GM23338 (cell line): ENCODE measurements at regions not wholly inside any gene's neighbourhood (a gene's known extent, or its start where the extent isn't known, plus 50 kb on each side); places are given as distances from the start of the nearest gene placed in this dataset.

Experiments
- ATAC-seq: fragments of 200-7000 bp; cut with Tn5 transposase; 3 replicates; pipeline ENCODE4 v1.9.1; 2020
- DNase-seq: peaks from one replicate; pipeline ENCODE4 v3.0.0-alpha.2; 2015; ENCODE audit warnings: low spot score
- H2AFZ ChIP-seq: fragments of 200-600 bp; sonication (generic); 2 replicates; pipeline ENCODE4 v1.8.0; 2016; ENCODE audit warnings: antibody characterized with exemption, mild to moderate bottlenecking, moderate library complexity
- H3F3A ChIP-seq: fragments of 200-600 bp; sonication (generic); replicated peaks from 2 replicates; pipeline ENCODE4 v1.8.0; 2017; ENCODE audit warnings: antibody characterized with exemption, mixed run types, low read depth
- H3K27ac ChIP-seq: fragments of 200-600 bp; sonication (generic); 2 replicates; pipeline ENCODE4 v1.6.1; 2016; ENCODE audit warnings: low read depth
- H3K27me3 ChIP-seq: fragments of 200-600 bp; sonication (generic); 2 replicates; pipeline ENCODE4 v1.8.0; 2016; ENCODE audit warnings: mild to moderate bottlenecking, mixed run types, moderate library complexity; ENCODE audit not compliant: insufficient read depth
- H3K36me3 ChIP-seq: fragments of 200-600 bp; sonication (generic); 2 replicates; pipeline ENCODE4 v1.8.0; 2016; ENCODE audit warnings: mild to moderate bottlenecking; ENCODE audit not compliant: insufficient read depth
- H3K4me1 ChIP-seq: fragments of 200-600 bp; sonication (generic); 2 replicates; pipeline ENCODE4 v1.8.0; 2016; ENCODE audit warnings: mild to moderate bottlenecking, moderate library complexity; ENCODE audit not compliant: insufficient read depth
- H3K4me2 ChIP-seq: fragments of 200-600 bp; sonication (generic); 2 replicates; pipeline ENCODE4 v1.7.1; 2017; ENCODE audit warnings: mixed run types
- H3K4me3 ChIP-seq: fragments of 200-600 bp; sonication (generic); 2 replicates; pipeline ENCODE4 v1.6.1; 2016; ENCODE audit warnings: mixed run types
- H3K79me2 ChIP-seq: fragments of 200-600 bp; sonication (generic); replicated peaks from 2 replicates; pipeline ENCODE4 v1.8.0; 2017; ENCODE audit warnings: mild to moderate bottlenecking; ENCODE audit not compliant: insufficient read depth
- H3K9me2 ChIP-seq: fragments of 200-600 bp; sonication (generic); 2 replicates; pipeline ENCODE4 v1.8.0; 2017; ENCODE audit not compliant: insufficient read depth
- H4K20me1 ChIP-seq: fragments of 200-600 bp; sonication (generic); replicated peaks from 2 replicates; pipeline ENCODE4 v1.8.0; 2017; ENCODE audit warnings: mild to moderate bottlenecking; ENCODE audit not compliant: insufficient read depth
- H3K27ac Mint-ChIP-seq: 2 replicates; pipeline ENCODE4 v1.8.0; 2020; ENCODE audit warnings: inconsistent platforms, mild to moderate bottlenecking, moderate library complexity, mixed read lengths
- H3K27me3 Mint-ChIP-seq: 3 replicates; pipeline ENCODE4 v1.8.0; 2022; ENCODE audit warnings: low read depth, mild to moderate bottlenecking, moderate library complexity, mixed read lengths, inconsistent platforms; ENCODE audit not compliant: insufficient read depth, poor library complexity
- H3K36me3 Mint-ChIP-seq: 3 replicates; pipeline ENCODE4 v1.8.0; 2021; ENCODE audit warnings: low read depth, mild to moderate bottlenecking, inconsistent platforms, moderate library complexity, mixed read lengths
- H3K4me1 Mint-ChIP-seq: 3 replicates; pipeline ENCODE4 v1.8.0; 2020; ENCODE audit warnings: mild to moderate bottlenecking, inconsistent platforms, mixed read lengths
- H3K4me3 Mint-ChIP-seq: 3 replicates; pipeline ENCODE4 v1.8.0; 2021; ENCODE audit warnings: moderate library complexity, mild to moderate bottlenecking, inconsistent platforms, mixed read lengths
- H3K9me3 Mint-ChIP-seq: 3 replicates; pipeline ENCODE4 v1.8.0; 2020; ENCODE audit warnings: moderate library complexity, mild to moderate bottlenecking, inconsistent platforms, mixed read lengths
- CTCF ChIP-seq, 2 experiments: fragments of 200-600 bp in 1 of 2; sonication (generic) in 1 of 2; conservative IDR thresholded peaks; 2 replicates each; pipeline versions ENCODE4 v1.5.1 to v1.6.1; 2016 to 2017; ENCODE audit warnings: antibody characterized with exemption in 2 of 2, low read depth in 2 of 2, mild to moderate bottlenecking in 2 of 2, moderate library complexity in 1 of 2
- JUNB ChIP-seq: IDR thresholded peaks from one replicate; pipeline ENCODE4 v1.6.1; 2016; ENCODE audit warnings: antibody characterized with exemption; ENCODE audit not compliant: unreplicated experiment
- POLR2AphosphoS5 ChIP-seq: IDR thresholded peaks from 2 replicates; pipeline ENCODE4 v1.6.1; 2016; ENCODE audit warnings: antibody characterized with exemption, low read depth
- REST ChIP-seq: IDR thresholded peaks from one replicate; pipeline ENCODE4 v1.6.1; 2018; ENCODE audit warnings: antibody characterized with exemption; ENCODE audit not compliant: unreplicated experiment
- ZNF114 ChIP-seq: fragments of 250-450 bp; sonication (Bioruptor Pico); IDR thresholded peaks from 2 replicates; pipeline ENCODE4 v1.5.0; 2020; ENCODE audit warnings: mild to moderate bottlenecking, moderate library complexity
- ZNF331 ChIP-seq: fragments of 250-450 bp; sonication (Bioruptor Pico); IDR thresholded peaks from 2 replicates; pipeline ENCODE4 v1.5.0; 2020; ENCODE audit warnings: low read depth, mild to moderate bottlenecking, moderate library complexity
- ZNF462 ChIP-seq: fragments of 250-450 bp; sonication (Bioruptor Pico); IDR thresholded peaks from 2 replicates; pipeline ENCODE4 v1.5.0; 2020; ENCODE audit warnings: mild to moderate bottlenecking, moderate library complexity

GRCh38 chr20:50347284-50348063 lies 156.8 kb downstream of the CEBPB start:
- ATAC-seq (no peak), DNase-seq (no peak)
- H3K9me3 Mint-ChIP-seq: no peaks in the 10 kb centered on the region
- Histone ChIP-seq H3K4me3 (no peak overlapping the region), H3K27me3 (no peaks in the 10 kb centered on the region), H4K20me1 (no peaks in the 10 kb centered on the region), H3K4me1 (no peaks in the 10 kb centered on the region), H3K27ac (no peak overlapping the region), H3K36me3 (no peaks in the 10 kb centered on the region), H3F3A (no peaks in the 10 kb centered on the region), H3K4me2 (no peak overlapping the region), H2AFZ (peak overlapping the region; percentile 85), H3K79me2 (no peaks in the 10 kb centered on the region), H3K9me2 (no peaks in the 10 kb centered on the region)
- H3K4me3 Mint-ChIP-seq: no peak overlapping the region
- H3K27me3 Mint-ChIP-seq: peaks cover 7% of the 10 kb centered on the region
- TF ChIP-seq ZNF331: no peak
- TF ChIP-seq REST: no peak
- no peak for TF ChIP-seq ZNF114 (CRISPR knock-in tag)
- no peak for TF ChIP-seq POLR2AphosphoS5
- TF ChIP-seq JUNB: no peak
- TF ChIP-seq ZNF462 (CRISPR knock-in tag): no peak
- TF ChIP-seq CTCF (conservative IDR thresholded peaks at IDR 0.05; ENCODE audit: low read depth in 2 of 2): no peak
- H3K36me3 Mint-ChIP-seq: no peaks in the 10 kb centered on the region
- H3K27ac Mint-ChIP-seq: no peak overlapping the region
- H3K4me1 Mint-ChIP-seq: peaks cover 7% of the 10 kb centered on the region
